ENCODE measurements at regions not wholly inside any gene's neighbourhood (a gene's known extent, or its start where the extent isn't known, plus 50 kb on each side); places are given as distances from the start of the nearest gene placed in this dataset.

GRCh38 chr4:32073542-32073941 lies 1353.4 kb downstream of the PCDH7 start:
- ATAC-seq: no peak
- no peak overlapping the region for H3K27ac ChIP-seq
- intact Hi-C loops (cut with DNase I): no loop called here
- no peaks in the 10 kb centered on the region for H3K9me3 ChIP-seq
- no peaks in the 10 kb centered on the region for H3K36me3 ChIP-seq
- H3K4me3 ChIP-seq: no peak overlapping the region
- no peak for DNase-seq
- H3K27me3 ChIP-seq: no peaks in the 10 kb centered on the region
- H3K4me1 ChIP-seq: no peaks in the 10 kb centered on the region
- no peak for TF ChIP-seq CTCF (IDR thresholded peaks at IDR 0.05)

- no peak for ATAC-seq
- Histone ChIP-seq H3K36me3 (no peaks in the 10 kb centered on the region), H3K9me3 (peaks cover 5% of the 10 kb centered on the region), H3K27me3 (no peaks in the 10 kb centered on the region), H3K4me3 (no peak overlapping the region), H3K4me1 (no peaks in the 10 kb centered on the region), H3K27ac (no peak overlapping the region)
- no peak for DNase-seq
- intact Hi-C loops (cut with DNase I): no loop called here
- no peak for TF ChIP-seq CTCF (IDR thresholded peaks at IDR 0.05)
These were observed 1367.0 kb downstream of the PCDH7 start for GRCh38 chr4:32087211-32087610.

- TF ChIP-seq CTCF (IDR thresholded peaks at IDR 0.05): no peak
- Histone ChIP-seq H3K4me1 (no peaks in the 10 kb centered on the region), H3K27me3 (no peaks in the 10 kb centered on the region), H3K36me3 (no peaks in the 10 kb centered on the region), H3K4me3 (no peak overlapping the region), H3K27ac (no peak overlapping the region), H3K9me3 (peaks cover 5% of the 10 kb centered on the region)
- no peak for ATAC-seq
- DNase-seq: no peak
- intact Hi-C loops (cut with DNase I): no loop called here
These were observed 1374.8 kb downstream of the PCDH7 start for GRCh38 chr4:32094987-32095386.

GRCh38 chr4:32102896-32103295 lies 1382.7 kb downstream of the PCDH7 start:
- Histone ChIP-seq H3K27ac (no peak overlapping the region), H3K4me3 (no peak overlapping the region), H3K36me3 (no peaks in the 10 kb centered on the region), H3K4me1 (no peaks in the 10 kb centered on the region), H3K9me3 (no peaks in the 10 kb centered on the region), H3K27me3 (no peaks in the 10 kb centered on the region)
- no peak for DNase-seq
- no peak for ATAC-seq
- TF ChIP-seq CTCF (IDR thresholded peaks at IDR 0.05): no peak
- intact Hi-C loops (cut with DNase I): no loop called here

- intact Hi-C loops (cut with DNase I): no loop called here
- no peak for TF ChIP-seq CTCF (IDR thresholded peaks at IDR 0.05)
- DNase-seq: no peak
- Histone ChIP-seq H3K4me1 (no peaks in the 10 kb centered on the region), H3K27ac (no peak overlapping the region), H3K36me3 (no peaks in the 10 kb centered on the region), H3K4me3 (no peak overlapping the region), H3K9me3 (no peaks in the 10 kb centered on the region), H3K27me3 (no peaks in the 10 kb centered on the region)
- ATAC-seq: no peak
These were observed 1386.6 kb downstream of the PCDH7 start for GRCh38 chr4:32106767-32107166.

GRCh38 chr4:32112891-32113290 lies 1392.7 kb downstream of the PCDH7 start:
- H3K9me3 ChIP-seq: no peaks in the 10 kb centered on the region
- DNase-seq (no peak), ATAC-seq (no peak)
- no peak overlapping the region for H3K4me3 ChIP-seq
- TF ChIP-seq CTCF (IDR thresholded peaks at IDR 0.05): no peak
- no peak overlapping the region for H3K27ac ChIP-seq
- H3K4me1 ChIP-seq: no peaks in the 10 kb centered on the region
- H3K27me3 ChIP-seq: no peaks in the 10 kb centered on the region
- intact Hi-C loops (cut with DNase I): no loop called here
- no peaks in the 10 kb centered on the region for H3K36me3 ChIP-seq
